IgD-negative memory B cell (primary cell): ENCODE measurements at regions not wholly inside any gene's neighbourhood (a gene's known extent, or its start where the extent isn't known, plus 50 kb on each side); places are given as distances from the start of the nearest gene placed in this dataset.

Experiments used
- H3K27ac Mint-ChIP-seq, 3 donors: one replicate each; pipeline ENCODE4 v1.8.0; 2020 to 2022; ENCODE audit warnings: mild to moderate bottlenecking in 3 of 3, mixed read lengths in 3 of 3, moderate library complexity in 1 of 3
- H3K27me3 Mint-ChIP-seq: one replicate; pipeline ENCODE4 v1.8.0; 2021; ENCODE audit warnings: mixed read lengths
- H3K36me3 Mint-ChIP-seq: one replicate; pipeline ENCODE4 v1.8.0; 2020; ENCODE audit warnings: mild to moderate bottlenecking, mixed read lengths
- H3K4me1 Mint-ChIP-seq, 3 donors: one replicate each; pipeline ENCODE4 v1.8.0; 2020 to 2022; ENCODE audit warnings: mixed read lengths in 3 of 3, mild to moderate bottlenecking in 1 of 3
- H3K4me3 Mint-ChIP-seq, 4 donors: one replicate each; pipeline ENCODE4 v1.8.0; 2020 to 2022; ENCODE audit warnings: mild to moderate bottlenecking in 4 of 4, mixed read lengths in 4 of 4, moderate library complexity in 3 of 4
- H3K9me3 Mint-ChIP-seq, 3 donors: one replicate each; pipeline ENCODE4 v1.8.0; 2020 to 2021; ENCODE audit warnings: mixed read lengths in 3 of 3, mild to moderate bottlenecking in 1 of 3

DNA sequence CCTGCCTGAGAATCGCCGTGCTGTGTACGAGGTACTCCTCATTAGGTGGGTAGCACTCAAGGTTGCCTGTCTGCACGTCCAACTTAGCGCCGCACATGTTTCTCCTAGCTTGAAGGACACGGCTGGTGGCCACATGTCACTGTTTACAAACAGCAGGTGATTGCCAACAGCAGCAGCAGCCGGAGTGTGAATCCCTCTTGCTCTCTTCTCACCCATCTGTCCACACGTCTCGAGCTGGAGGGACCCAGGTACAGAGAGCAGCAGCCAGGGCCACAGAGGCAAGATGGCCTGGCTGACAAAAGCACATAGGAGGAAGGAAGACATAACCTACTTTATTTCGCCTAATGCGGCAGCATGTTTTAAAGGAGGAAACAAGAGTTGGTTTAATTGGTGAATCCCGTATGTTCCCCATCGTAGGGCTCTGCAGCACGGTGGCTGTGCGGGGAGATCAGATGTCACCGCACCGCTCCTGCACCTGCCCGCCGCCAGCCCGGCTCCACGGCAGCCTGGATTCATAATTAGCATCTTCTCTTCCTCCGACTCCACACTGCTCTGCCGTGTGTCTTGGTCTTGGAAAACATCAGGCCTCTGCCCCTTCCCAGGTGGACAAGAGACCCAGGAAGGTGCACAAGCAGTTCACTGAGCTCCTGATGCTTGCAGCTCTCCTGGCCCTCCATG is 201.6 kb upstream of the IRX1 start:
- Mint-ChIP-seq H3K27ac (no peak overlapping the region), H3K4me3 (peak overlapping the region in 1 of 4 donors; percentile 17), H3K27me3 (peaks cover 3% of the 10 kb centered on the region), H3K36me3 (no peaks in the 10 kb centered on the region), H3K9me3 (peaks cover 0 to 5% (median 2%) of the 10 kb centered on the region in 3 donors), H3K4me1 (no peaks in the 10 kb centered on the region)

DNA sequence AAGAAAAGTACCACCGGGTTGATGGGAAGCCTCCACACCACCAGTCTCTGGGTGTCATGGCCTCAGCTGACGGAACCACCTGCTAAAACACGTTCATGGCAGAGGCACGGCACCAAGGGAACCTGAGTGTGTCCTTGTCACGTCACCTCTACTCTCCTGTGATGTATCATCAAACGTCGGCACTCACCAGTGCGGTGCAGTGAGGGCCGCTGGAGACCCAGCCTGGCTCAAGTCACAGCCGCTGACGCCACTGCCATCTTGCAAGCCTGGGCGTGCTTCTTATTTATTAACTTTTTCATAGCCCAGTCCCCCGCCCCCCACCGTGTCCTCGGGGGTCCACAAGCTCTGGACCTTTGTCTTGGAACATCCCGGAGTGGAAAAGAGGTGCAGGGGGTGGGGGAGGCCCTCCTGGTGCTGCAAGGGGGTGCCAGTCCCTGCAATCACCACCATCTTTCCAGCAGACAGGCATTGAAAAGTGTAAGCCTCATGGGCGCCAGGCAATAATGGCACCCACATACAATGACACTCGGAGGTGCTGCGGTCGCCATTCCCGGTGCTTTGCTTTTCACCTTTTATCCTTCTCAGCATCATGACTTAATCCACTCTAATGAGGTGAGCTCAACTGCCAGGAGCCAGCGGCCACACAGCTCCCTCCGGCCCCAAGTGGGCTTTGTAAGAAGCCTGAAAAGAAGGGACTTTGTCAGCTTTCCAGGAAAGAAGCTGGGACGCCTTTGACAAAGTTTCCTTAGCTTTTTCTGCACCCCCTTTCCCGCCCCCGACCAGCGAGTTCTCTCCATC is 202.3 kb upstream of the IRX1 start:
- H3K9me3 Mint-ChIP-seq = peaks cover 0 to 5% (median 4%) of the 10 kb centered on the region in 3 donors
- H3K27me3 Mint-ChIP-seq = peaks cover 3% of the 10 kb centered on the region
- peak overlapping the region in 1 of 4 donors; percentile 17 for H3K4me3 Mint-ChIP-seq
- no peak overlapping the region for H3K27ac Mint-ChIP-seq
- no peaks in the 10 kb centered on the region for H3K4me1 Mint-ChIP-seq
- no peaks in the 10 kb centered on the region for H3K36me3 Mint-ChIP-seq

DNA sequence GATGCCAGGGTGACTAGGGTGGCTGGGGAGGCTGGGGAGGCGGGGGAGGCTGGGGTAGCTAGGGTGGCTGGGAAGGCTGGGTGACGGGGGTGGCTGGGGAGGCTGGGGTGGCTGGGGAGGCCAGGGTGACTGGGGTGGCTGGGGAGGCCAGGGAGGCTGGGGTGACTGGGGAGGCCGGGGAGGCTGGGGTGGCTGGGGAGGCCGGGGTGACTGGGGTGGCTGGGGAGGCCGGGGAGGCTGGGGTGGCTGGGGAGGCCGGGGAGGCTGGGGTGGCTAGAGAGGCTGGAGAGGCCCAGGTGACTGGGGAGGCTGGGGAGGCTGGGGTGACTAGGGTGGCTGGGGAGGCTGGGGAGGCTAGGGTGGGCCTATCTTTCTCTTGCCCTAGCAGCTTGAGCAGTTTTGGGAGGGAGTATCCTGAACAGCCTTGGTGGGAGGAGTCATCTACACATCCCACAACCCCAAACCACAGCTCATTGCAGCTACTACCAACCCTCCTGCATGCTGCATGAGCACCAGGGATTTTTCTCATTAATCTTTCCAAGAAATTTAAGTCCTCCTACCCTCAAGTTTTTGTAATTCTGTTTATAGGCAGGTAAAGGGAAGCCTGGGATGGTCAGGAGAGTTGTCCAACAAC is 203.2 kb upstream of the IRX1 start:
- no peaks in the 10 kb centered on the region for H3K4me1 Mint-ChIP-seq
- H3K9me3 Mint-ChIP-seq = peaks cover 0 to 5% (median 4%) of the 10 kb centered on the region in 3 donors
- no peak overlapping the region for H3K27ac Mint-ChIP-seq
- H3K27me3 Mint-ChIP-seq = peaks cover 3% of the 10 kb centered on the region
- no peak overlapping the region for H3K4me3 Mint-ChIP-seq
- H3K36me3 Mint-ChIP-seq = no peaks in the 10 kb centered on the region

DNA sequence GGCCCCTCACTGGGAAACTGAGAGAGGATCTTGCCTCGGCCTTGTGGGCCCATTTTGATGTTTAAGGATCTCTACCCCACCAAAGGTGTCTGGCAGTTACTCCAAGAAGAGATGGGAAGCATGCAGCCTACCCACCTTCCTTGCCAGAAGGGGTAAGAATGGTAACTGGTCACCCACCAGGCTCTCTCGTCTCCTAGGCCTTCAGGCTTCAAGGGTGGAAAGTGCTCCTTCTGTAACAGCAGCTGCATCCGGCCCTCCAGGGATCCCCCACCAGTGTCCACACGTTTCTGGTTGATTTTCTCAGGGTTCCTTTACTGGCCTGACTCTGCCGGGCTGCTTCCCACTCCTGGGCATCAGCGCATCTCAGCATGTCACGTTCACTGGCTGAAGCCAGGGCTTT is 204.4 kb upstream of the IRX1 start:
- Mint-ChIP-seq H3K27me3 (peaks cover 3% of the 10 kb centered on the region), H3K9me3 (peaks cover 0 to 4% (median under 1%) of the 10 kb centered on the region in 3 donors), H3K27ac (no peak overlapping the region), H3K36me3 (no peaks in the 10 kb centered on the region), H3K4me3 (no peak overlapping the region), H3K4me1 (no peaks in the 10 kb centered on the region)

DNA sequence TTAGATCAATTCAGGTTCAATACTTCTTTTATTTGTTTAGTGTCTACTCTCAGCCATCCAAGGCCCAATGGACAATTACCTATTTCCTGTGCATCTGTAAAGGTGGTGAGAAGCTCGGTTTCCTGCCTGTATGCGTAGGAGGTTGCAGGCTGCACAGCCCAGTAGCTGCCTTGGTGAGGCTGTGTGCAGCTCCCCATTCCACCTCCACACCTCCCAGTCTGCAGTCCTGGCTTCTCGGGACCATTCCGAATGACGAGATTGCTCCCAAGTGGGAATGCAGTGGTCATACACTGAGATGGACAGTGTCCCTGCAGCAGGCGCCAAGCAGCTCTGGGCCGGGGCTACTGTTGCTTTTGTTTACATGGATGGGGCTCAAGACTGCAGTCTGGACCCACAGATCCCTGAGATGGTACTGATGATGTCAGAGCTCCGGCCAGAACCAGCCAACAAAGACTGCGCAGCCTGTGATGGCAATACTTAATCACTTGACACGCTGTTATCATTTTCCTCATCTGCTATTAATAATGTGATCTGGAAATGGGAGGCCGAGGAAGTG is 206.1 kb upstream of the IRX1 start:
- Mint-ChIP-seq H3K27me3 (peaks cover 3% of the 10 kb centered on the region), H3K9me3 (peaks cover 0 to 6% (median 4%) of the 10 kb centered on the region in 3 donors), H3K4me3 (no peak overlapping the region), H3K36me3 (no peaks in the 10 kb centered on the region), H3K4me1 (no peaks in the 10 kb centered on the region), H3K27ac (no peak overlapping the region)

DNA sequence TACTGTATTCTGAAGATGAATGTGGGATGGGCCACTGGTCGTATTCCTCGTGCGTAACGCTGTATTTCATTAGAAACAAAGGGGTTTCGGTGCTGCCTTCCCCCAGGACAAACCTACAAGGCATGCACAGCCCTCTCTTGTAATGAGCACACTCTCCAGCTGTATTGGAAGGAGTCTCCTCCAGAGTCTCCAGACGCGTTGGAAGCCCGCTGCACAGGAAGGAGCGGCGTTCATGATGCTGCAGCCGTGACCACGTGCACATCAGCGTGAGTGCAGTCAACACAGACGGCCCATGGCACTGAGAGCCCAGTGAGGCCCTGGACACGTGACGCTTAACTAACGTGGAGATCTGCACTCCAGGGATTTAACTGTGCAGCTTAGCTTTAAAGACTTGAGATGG is 209.0 kb upstream of the IRX1 start:
- Mint-ChIP-seq H3K36me3 (no peaks in the 10 kb centered on the region), H3K27ac (no peak overlapping the region), H3K4me3 (no peak overlapping the region), H3K9me3 (peaks cover 2 to 18% (median 6%) of the 10 kb centered on the region in 3 donors), H3K27me3 (no peaks in the 10 kb centered on the region), H3K4me1 (no peaks in the 10 kb centered on the region)

DNA sequence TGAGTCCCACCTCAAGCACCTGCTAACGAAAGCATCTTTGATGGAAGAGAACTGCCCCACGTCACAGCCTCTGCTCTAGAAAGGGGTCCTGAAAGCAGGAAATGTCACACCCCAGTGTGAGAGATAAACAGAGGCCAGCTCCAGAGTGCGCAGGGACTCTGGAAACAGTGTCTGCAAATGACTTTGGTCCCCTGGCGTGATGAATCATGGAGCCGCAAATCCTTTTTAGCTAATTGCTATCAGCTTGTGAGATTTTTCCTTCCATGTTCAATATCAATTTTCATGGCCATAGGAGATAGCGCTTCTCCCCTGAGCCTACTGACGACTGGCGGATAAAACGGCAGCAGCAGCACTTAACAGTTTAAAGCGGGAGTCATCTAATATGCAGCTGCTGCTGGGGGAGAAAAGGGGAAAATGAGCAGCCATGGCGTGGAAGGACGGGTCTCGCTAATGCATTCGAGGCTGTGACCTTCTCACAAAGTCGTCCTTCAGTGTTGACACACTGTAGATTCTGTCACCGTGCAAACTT is 209.6 kb upstream of the IRX1 start:
- Mint-ChIP-seq H3K4me3 (peak overlapping the region in 1 of 4 donors; percentile 65), H3K9me3 (peaks cover 4 to 18% (median 6%) of the 10 kb centered on the region in 3 donors), H3K36me3 (no peaks in the 10 kb centered on the region), H3K27me3 (no peaks in the 10 kb centered on the region), H3K4me1 (no peaks in the 10 kb centered on the region), H3K27ac (no peak overlapping the region)

DNA sequence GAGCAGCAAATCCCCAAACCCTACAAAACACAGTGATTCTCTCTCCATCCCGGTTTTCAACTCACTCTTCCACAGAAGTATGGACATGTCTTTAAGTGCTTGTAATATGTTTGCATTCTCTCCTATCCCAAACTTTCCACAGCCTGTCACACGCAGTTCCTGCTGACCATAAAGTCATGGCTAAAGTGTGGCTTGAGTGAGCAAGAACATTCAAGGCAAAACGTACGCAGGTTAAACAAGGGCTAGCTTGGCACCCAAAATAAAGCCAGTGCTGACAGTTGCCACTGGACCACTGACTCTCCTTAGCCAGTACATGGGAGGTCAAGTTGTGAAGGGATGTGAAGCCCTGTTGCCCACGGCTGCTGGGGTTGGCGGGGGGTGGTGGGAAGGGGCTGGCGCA is 211.1 kb upstream of the IRX1 start:
- H3K4me3 Mint-ChIP-seq = no peak overlapping the region
- H3K36me3 Mint-ChIP-seq = no peaks in the 10 kb centered on the region
- no peaks in the 10 kb centered on the region for H3K4me1 Mint-ChIP-seq
- H3K9me3 Mint-ChIP-seq = peaks cover 4 to 18% (median 6%) of the 10 kb centered on the region in 3 donors
- H3K27ac Mint-ChIP-seq = no peak overlapping the region
- no peaks in the 10 kb centered on the region for H3K27me3 Mint-ChIP-seq

DNA sequence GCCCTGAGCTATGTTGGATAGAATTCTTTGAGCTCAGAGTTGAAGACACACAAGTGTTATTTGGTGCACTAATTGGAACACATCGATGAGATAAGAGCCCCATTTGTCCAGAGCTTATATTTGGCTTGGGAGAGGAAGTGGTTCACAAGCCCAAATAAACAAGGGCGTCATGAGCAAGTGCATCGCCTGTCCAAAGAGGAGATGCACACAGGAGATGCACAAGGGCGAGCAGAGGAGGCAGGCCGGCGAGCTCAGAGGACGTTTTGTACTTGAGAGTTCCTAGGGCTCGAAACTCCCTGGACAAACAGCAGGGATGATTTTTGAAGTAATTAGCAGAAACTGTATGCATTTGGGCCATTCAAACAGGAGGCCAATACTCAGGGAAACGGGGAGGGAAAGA is 212.8 kb upstream of the IRX1 start:
- Mint-ChIP-seq H3K4me1 (peaks cover 0 to 1% (median 0%) of the 10 kb centered on the region in 3 donors), H3K4me3 (no peak overlapping the region), H3K27ac (no peak overlapping the region), H3K36me3 (no peaks in the 10 kb centered on the region), H3K27me3 (no peaks in the 10 kb centered on the region), H3K9me3 (peaks cover 4 to 18% (median 4%) of the 10 kb centered on the region in 3 donors)

DNA sequence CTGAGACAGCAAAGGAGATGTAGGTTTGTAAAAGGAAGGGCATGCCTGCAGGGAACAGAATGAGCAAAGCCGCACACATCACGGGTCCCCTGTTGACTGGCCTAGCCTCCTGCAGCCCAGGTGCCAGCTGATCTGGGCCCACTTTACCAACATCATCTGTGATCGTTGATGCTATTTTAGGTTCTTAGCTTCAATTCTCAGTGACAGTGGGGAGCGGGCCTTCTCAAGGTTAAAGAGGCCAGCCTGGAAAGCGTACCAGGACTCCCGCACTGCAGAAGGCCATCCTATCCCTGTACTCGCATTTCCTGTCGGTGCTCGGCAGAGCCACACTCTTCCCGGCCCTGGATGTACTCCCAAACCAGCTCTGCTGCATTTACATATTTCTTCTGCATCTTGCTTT is 213.5 kb upstream of the IRX1 start:
- no peak overlapping the region for H3K4me3 Mint-ChIP-seq
- H3K27ac Mint-ChIP-seq = no peak overlapping the region
- no peaks in the 10 kb centered on the region for H3K36me3 Mint-ChIP-seq
- peaks cover 4 to 18% (median 4%) of the 10 kb centered on the region in 3 donors for H3K9me3 Mint-ChIP-seq
- no peaks in the 10 kb centered on the region for H3K27me3 Mint-ChIP-seq
- peaks cover 0 to 1% (median 0%) of the 10 kb centered on the region in 3 donors for H3K4me1 Mint-ChIP-seq

DNA sequence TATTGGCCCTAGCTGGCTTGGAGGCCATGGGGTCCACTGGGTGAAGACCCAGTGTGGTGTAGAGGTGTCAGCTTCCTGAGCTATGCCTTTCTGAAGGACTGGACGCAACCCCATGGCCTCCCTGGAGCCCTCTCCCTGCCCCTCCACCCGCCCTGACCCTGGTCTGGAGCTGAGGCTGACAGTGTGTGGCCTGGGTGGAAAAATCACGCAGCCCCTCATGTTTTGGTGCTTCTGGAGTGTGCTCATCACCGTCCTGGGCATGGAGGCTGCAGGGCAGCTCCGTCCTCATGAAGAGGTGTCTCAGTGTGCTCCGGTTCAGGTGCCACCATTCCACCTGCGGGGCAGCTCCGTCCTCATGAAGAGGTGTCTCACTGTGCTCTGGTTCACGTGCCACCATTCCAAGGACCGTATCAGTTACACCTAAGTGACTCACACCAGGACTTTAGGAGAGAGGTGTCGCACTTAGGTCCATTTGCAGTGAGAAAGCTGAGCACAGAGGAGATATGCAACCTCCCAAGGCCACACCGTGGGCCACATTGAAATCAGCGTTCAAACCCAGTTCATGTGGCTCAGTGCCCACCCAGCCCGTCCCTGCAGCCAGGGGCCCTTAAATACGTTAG is 214.3 kb upstream of the IRX1 start:
- Mint-ChIP-seq H3K27ac (no peak overlapping the region), H3K27me3 (no peaks in the 10 kb centered on the region), H3K36me3 (no peaks in the 10 kb centered on the region), H3K4me3 (no peak overlapping the region), H3K9me3 (peaks cover 4 to 18% (median 4%) of the 10 kb centered on the region in 3 donors), H3K4me1 (peaks cover 0 to 1% (median 0%) of the 10 kb centered on the region in 3 donors)

DNA sequence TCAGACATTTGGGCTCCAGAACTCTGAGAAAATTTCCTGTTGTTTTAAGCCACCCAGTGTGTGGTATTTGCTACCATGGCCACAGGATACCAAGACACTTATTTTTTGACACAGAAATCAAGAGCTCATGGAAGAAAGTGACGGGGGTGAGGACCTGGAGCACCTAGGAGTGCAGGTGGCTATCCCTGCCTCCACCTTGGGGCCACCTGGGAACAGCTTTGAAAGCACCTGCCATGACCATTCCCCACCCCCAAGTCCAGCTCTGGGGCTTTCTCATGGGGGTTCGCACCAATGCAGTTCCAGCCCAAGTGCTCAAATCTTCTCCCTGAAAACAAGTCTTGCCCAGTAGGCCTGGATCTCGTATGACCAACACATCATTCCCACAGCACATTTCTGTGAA is 214.9 kb upstream of the IRX1 start:
- Mint-ChIP-seq H3K27ac (no peak overlapping the region), H3K36me3 (no peaks in the 10 kb centered on the region), H3K4me1 (peaks cover 0 to 1% (median 0%) of the 10 kb centered on the region in 3 donors), H3K27me3 (no peaks in the 10 kb centered on the region), H3K4me3 (no peak overlapping the region), H3K9me3 (peaks cover 4 to 13% (median 4%) of the 10 kb centered on the region in 3 donors)

DNA sequence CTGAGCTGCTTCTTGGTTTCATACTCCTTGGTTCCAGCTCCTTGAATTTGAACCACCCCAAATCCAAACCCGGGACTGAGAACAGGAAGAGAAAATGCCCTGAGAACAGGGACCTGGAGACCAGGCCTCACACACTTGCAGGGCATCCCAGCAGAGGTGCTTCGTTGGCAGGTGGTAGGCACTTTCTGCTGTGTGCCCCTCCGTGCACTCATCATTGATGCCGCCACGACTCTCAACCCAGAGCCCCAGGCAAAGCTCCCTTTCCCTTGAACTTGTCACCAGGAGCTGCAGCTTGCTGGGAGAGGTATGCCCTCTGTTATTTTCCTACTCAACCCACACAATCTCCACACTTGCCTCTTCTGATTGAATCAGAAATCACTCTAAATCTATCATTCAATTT is 217.8 kb upstream of the IRX1 start:
- H3K4me1 Mint-ChIP-seq = peaks cover 0 to 1% (median 0%) of the 10 kb centered on the region in 3 donors
- H3K4me3 Mint-ChIP-seq = no peak overlapping the region
- peaks cover 5 to 7% (median 7%) of the 10 kb centered on the region in 3 donors for H3K9me3 Mint-ChIP-seq
- H3K27me3 Mint-ChIP-seq = no peaks in the 10 kb centered on the region
- no peak overlapping the region for H3K27ac Mint-ChIP-seq
- H3K36me3 Mint-ChIP-seq = no peaks in the 10 kb centered on the region

DNA sequence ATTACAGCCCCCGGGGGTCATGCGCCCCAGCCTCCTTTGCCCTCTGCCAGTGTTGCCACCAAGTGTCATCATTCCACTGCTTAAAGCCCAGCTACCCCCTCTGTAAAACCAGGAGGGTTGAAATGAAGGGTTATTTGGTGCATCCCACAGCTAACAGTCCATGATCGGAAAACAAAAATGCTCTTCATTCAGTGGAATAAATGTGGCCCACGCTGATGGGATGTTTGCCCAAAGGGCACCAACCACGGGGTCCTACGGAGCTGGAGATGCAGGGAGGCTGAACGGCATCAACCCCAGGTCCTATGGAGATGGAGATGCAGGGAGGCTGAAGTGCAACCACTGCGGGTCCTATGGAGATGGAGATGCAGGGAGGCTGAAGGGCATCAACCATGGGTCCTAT is 218.5 kb upstream of the IRX1 start:
- no peak overlapping the region for H3K4me3 Mint-ChIP-seq
- peaks cover under 1 to 4% (median 4%) of the 10 kb centered on the region in 3 donors for H3K9me3 Mint-ChIP-seq
- H3K27ac Mint-ChIP-seq = no peak overlapping the region
- no peaks in the 10 kb centered on the region for H3K36me3 Mint-ChIP-seq
- peaks cover 0 to 1% (median 0%) of the 10 kb centered on the region in 3 donors for H3K4me1 Mint-ChIP-seq
- H3K27me3 Mint-ChIP-seq = no peaks in the 10 kb centered on the region
